ENCODE measurements at regions not wholly inside any gene's neighbourhood (a gene's known extent, or its start where the extent isn't known, plus 50 kb on each side); places are given as distances from the start of the nearest gene placed in this dataset.

DNA sequence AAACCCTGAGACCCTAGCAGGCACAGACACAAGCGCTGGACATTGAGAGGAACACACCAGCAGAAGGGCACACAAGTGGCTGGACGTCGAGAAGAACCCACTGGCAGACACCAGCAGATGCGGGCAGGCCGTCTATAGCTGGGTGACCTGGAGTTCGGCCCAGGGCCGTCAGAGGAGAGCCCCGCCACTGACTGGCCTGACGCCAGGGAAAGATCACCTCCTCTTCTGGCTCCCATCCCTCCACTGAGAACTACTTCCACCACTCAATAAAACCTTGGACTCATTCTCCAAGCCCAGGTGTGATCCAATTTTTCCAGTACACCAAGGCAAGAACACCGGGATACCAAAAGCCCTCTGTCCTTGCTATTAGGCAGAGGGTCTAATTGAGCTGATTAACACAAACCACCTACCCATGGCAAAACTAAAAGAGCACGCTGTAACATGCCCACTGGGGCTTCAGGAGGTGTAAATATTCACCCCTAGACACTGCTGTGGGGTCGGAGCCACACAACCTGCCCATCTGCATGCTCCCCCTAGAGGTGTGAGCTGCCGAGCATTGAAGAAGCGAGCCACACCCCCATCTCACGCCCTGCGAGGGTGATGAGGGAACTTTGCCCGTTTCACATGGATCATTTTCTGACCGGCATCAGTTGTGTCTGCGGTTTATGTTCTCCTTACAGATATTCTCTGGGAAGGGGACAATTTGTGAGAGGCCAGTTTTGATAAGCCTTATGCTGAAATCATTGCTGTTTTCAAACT lies 104.8 kb downstream of the HLX start:
- DNase-seq, result no peak

DNA sequence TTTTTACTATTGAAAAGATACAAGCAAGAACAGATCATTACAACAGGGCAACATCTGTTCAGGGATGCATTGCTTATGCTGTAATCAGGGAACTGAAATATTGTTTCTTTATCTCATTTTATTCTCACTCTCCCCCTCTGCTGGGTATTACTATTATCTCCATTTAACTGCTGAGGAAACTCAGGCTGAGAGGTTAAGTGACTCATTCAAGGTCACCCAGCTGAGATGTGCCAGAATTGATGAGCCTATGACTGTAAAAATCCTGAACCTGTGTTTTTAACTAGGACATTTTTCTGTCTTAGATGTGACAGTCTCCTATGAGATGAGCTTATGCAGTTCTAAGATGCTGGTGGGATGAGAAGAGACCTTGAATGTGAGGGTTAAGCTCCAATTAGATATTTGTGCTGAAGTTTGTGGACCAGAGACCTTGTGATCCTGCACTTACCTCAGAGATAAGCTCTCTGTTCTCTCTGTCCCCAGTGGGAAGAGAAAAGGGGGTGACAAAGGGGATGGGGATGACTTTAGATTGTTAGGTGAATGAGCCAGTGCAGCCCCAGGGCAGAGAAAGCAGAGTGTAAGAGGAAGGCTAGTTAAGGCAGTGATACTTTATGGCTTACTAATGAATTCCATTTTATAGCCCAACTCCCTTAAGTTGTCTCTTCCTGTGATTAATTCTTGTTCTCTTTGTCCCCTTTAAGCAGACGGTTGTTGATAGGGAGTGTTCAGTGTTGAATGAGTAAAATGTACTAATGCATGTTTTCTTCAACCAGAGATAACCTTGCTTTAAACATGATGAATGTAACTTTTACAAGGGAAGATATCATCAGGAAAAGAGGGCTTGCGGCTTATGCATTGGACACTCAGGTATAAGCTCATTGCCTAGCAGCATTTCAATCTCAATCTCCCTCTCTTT lies 111.4 kb downstream of the HLX start:
- DNase-seq, result no peak

DNA sequence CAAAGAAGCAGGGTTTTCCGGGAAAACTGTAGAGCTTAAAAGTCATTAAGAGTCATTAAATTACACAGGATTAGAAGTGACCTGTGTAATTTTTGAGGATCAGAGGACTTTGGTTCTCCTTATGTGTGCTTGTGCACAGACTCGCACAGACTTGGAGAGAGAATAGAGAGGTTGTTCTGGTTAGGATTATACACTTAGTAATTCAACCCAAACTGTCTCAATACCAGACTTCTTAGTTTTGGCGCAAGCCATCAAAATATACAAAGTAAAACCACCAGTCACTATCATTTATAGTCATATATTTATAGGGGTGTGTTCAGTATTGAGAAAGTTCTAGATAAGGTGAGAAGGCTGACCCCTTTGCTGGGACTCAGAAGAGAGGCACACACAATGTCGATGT lies 112.3 kb downstream of the HLX start:
- no peak for DNase-seq

DNA sequence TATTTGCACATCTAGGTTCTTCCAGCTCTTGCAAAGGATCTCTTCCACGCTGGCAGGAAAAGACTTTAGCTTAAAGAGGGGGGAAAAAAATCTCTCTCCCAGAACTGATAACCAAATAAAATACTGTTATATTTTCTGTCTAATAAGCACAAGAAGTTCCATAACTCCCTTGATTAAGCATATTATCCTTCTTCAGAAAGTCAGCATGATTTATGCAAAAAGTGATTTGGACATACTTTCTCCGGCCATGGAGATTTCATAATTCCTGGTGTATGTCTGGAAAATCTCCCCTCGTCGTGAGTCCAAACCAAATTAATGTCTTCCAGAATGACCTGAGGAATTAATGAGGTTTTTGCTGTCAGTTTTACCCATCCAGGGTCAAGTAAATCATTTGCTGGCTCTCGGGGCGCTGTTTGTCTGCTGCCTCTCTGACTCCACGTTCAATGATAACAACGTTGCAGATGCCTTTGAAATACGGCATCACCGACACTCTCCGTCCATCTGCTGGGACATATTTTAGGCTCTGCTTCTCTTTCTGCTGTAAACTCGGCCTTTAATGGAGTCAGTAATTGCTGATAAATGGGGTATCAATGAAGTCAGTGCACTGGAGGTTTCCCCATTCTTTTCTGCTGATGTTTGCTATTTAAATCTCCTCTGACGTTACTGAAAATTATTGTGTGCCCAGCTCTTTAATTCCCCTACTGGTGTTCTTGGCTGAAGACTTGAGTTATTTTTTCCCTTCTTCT lies 112.9 kb downstream of the HLX start:
- no peak for DNase-seq

DNA sequence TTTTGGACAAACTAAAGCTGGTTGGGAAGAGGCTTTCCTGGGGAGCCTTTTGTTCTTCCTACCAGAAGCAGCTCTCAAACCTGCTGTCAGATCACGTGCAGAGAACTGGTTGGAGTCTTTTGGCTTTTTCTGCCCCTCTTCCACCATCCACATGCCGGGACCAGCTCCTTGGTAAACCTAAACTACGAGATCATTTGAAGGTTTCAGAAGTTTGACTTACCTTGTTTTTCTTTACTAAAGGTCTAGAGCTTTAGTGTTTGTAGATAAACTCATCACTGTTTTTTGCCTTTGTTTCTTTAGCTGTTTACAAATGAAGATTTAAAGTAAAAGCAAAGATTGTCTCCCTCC lies 113.4 kb downstream of the HLX start:
- DNase-seq, result no peak

DNA sequence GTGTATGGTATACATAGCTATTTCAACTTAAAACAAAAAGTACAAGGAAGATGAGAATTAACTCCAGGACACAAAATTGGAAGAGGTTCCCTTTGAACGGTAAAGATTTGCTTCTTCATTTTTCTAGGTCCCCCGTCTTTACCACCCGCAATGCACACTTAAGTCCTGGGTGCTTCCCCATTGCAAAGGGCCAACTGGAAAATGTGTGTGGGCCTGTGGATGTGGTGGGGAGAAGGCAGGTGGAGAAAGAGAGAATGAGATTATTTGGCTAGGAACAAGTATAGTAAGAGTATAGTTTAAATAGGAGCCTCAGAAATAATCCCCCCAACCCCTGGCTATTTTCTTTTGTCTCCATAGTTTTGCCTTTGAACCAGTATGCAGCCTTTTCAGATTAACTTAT lies 115.4 kb downstream of the HLX start:
- DNase-seq, result no peak

DNA sequence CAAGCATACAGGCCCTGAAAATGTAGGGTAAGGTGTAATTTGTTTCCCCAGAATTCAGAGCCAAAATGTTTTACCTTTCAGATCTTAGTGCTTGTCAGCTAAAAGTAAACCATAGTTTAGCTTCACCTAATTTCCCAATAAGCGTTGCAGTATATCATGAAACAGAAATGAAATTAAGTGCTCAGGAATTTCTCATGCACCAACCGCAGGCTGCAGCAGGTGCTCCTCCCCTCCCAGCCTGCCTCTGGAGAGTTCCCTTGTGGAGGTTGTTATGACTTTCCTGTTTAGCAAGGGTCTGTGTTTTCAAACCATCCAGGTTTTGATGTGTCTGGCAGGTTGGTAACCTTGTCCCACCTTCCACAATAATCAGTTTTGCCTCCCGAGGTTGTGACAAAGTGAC lies 118.5 kb downstream of the HLX start:
- no peak for DNase-seq

DNA sequence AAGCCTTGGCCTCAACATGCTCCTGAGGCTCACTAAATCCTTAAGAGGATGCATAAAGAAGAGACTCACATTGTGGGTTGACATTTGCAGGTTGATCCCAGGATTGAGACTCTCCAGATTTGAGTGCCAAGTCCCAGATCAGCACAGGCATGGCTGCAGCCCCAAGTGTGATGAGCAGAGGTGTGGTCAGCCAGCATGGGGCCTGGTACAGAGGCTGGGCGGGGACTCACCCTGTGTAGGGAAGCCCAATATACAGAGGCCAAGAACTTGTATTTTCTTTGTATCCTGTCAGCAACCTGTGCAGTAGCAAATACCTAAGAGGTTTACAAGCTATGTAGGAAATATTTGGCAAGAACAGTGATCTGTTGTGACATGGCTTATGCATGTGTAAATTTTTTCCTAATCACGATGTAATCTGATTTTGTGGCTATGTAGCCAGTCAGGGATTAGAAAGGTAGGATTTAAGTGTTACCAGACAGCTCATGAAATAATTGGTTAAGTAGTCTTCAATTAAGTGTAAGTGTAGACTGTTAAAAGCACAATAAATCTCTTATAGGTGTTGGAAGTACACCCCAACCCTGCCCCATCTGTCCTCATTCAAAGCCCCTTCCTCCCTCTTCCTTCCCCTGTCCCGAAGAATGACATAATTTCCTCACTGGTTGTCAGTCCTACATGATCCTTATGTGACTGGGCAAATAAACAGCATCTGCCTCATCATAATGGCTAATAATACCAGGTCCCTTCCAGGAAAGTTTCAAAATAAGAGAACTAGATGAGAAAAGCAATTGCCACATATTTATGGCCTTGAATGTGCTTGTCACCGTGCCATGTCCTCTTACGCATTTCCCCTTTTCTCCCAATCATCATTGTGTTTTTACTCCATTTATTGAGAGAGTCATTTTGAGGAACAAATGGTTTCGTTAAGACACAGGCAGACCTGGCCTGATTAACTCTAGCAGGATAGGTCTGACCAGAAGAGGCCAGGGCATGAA lies 120.9 kb downstream of the HLX start:
- DNase-seq, result no peak

DNA sequence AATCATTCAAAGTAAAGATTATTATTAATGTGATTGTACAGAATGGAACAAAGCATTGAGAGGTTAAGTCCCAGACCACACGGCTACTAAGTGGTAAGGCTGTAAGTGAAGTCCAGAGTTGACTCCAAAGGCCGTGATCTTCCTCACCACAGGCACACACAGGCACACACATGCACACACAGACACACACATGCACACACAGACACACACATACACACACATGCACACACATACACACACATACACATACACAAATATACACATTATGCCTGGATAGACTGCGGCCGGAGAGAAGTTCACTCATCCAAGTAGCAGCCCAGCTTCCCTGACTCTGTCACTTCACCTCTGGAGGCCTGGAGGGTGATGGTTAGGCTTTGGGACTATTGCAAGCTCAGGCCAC lies 121.9 kb downstream of the HLX start:
- no peak for DNase-seq

DNA sequence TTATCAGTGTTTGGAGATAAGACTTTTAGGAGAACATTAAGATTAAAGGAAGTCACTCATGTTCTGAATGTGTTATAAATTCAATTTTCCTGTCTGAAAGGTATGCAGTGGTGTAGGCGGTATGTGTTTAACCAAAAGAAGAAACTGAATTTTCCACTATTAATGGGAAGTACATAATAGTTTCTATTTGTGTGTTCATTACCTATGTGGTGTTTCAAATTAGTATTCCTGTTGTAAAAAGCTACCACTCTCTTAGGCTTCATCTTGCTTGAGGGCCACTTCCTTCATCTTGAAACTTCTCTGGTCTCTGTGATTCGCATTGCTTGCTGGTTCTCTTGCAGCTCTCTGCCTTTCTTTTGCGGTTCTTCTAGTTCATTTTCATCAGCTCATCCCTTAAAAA lies 123.4 kb downstream of the HLX start:
- no peak for DNase-seq

DNA sequence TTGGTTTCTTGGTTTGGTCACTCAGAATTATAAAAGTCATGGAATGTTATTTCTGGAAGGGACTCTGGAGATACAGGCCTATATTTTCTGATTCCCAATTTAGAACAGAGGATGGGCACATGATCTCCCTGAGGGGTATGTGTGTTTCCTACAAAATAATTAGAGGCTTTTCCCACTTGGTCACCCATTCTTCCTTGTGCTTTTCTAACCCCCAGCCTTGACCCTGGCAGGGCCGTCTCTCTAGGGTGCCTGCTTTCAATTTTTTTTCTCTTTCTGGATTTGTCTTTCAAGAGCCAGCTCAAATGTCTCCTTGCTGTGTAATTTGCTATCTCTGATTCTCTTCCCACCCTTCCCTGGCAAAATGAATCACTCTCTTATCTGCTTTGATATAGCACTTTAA lies 131.9 kb downstream of the HLX start:
- no peak for DNase-seq

DNA sequence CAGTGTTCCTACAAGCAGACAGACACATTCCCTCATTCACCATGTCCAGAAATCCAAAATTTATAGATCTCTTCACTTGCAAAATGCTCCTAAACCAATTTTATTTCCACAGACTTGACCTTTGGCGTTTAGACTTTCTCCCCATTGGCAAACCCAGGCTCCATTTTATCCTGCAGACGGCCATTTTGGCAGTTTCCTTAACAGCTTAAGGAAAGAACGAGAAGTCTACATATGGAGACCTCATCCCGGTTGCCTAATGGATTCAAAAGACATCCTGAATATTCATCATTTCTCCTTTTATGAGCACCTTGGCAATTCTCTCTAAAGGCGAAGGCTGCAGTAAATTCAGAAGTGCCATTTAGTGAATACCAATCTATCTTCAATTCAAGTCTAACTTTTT lies 132.9 kb downstream of the HLX start:
- DNase-seq, result no peak

DNA sequence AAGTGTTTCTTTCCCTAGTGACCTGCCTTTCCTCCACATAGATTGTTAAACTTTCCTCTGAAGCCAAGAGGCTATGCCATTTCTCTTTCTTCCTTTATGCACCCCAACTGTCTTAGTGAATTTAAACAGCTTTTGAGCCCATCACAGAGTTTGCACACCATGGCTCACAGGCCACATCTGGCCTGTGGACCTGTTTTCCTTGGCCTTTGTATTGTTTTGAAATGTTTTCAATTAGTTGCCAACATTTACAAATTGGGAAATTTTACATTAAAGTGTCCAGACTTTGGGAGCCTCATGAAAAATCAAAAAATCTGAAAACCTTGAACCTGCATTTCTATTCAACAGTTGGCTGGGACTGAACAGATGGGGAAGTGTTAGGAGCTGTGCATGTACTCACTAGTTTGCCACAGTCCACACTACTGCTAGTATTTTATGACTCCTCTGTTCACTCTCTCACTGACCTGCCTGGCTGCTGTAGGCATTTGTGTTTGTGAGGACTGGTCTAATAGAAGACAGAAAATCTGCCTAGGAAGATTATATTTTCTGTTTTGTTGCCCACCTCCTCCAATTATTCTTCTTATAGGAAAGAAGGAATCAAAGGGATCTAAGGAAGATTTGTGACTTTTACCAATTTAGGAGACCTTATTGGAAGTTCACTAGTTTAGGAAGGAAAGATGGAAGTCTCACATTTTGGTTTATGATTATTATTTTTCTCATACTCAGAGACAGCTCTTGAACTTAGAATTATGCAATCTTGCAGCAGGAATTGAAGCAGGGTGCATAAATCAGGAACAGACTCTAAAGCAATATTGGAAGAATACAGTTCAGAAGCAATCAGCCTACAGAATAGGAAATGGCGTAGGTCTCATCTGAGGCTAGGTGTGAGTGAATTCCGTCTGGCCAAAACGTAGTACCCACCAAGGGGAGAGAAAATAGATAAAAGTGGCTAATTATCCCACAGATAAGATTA lies 134.7 kb downstream of the HLX start:
- no peak for DNase-seq

DNA sequence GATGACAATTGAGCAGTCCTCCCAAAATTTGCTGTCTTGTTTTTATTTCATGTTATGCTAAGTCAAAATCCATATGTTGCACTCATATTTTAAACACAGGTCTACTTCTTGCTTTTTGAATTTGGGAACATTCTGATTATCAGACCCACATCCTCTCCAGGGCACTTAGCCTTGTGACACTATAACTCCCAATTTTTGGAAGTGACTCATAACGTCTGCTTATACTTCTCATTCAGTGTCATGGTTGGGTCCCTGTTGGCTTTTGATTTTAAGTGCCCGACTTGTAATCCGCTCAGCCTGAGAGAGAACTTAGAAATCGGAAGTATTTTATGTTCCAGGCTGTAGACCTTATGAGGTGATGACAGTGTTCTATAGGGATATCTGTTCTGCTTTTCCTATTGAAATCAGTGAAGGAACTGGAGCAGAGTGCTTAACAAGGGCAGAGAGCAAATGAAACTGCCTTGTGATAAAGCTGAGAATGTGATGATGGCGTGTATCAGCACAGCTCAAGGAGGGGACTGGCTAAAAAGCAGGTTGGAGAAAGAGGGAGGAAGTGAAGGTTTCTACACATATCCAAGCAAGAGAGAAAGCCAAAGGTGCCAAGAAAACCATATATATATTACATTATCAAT lies 136.0 kb downstream of the HLX start:
- no peak for DNase-seq

DNA sequence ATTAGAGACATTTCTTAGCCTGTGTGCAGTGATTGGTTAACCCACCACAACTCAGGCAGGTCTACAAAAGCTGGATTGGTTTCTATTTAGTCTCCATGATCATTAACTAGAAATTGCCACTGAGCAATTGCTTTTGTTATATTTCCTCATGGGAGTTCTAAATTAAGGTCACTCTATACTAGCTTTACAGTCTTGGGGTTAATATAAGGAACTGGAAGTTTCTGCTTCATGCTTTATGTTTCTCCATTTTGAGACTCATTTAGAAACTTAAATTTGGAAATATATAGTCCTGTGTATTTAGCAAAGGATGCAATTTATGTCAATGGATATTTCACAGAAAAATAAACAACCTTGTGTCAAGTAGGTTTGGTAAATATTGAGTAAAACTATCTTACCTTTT lies 137.5 kb downstream of the HLX start:
- DNase-seq, result no peak

DNA sequence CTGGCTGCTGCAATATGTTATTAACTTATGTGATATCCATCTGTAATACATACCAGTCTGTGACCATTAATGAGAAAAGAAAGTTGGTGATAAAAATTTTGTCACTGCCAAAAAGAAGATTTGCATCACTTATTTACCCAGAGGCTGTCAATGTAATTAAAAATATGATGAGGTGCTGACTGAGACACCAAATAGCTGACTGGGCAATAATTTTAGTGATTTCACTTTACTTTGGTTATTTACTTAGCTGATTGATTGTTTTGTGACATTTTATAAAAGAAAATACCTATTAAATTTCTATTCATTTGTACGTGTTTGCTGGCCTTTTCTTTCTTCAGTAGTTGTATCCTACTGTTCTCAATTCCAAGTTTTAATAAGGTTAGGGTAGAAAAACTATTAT lies 139.2 kb downstream of the HLX start:
- no peak for DNase-seq

DNA sequence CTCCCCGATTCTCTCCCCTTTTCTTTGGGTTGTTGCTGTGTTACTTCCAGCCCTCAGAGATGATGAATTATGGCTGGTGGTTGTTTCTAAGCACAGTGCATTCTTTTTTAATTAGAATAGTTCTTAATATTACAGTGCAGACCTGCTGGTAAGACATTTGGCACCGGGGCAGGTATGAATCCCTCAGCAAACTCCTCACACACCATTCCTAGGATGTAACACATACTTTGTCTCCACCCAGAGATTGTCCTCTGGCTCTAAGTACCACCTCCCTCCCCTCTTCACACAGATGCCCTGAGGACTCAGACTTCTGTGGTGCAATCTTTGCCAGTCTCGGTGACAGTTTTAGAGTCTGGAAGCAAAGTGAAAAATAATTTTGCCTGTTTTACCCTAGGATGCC lies 143.1 kb downstream of the HLX start:
- DNase-seq, result no peak

DNA sequence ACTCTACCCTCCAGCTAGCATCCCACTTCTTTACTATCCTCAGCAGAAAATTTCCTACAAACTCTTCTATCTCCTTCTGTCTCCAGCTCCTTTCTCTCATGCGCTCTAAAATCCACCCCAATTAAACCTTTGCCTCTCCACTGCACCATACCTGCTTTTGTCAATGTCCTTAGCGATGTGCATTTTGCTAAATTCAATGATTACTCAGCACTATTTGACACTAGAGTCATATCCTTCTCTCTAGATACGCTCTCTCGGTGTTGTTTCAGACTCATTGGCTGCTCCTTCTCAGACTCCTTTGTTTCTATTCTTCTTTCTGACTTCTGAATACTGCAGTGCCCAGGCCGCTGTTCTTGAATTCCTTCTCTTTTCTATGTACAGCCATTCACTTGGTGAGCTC lies 144.2 kb downstream of the HLX start:
- DNase-seq, result no peak

DNA sequence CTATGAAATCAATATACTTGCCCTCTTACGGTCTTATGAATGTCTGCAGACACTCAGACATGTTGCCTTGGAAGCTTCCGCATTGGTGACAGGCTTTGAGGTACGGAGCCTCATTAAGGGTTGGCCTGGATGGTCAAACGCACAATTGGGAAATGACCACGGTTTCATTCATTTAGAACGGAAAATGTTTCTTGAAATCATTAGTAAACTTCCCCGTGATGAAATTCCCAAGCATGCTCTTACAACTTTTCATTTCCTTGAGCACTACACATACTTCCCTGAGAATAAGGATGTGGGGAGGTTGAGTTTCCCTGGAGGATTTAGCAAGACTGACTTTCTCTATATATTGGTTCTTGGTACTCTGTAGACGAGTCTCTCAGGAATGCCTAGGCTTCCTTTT lies 146.3 kb downstream of the HLX start:
- DNase-seq, result no peak

DNA sequence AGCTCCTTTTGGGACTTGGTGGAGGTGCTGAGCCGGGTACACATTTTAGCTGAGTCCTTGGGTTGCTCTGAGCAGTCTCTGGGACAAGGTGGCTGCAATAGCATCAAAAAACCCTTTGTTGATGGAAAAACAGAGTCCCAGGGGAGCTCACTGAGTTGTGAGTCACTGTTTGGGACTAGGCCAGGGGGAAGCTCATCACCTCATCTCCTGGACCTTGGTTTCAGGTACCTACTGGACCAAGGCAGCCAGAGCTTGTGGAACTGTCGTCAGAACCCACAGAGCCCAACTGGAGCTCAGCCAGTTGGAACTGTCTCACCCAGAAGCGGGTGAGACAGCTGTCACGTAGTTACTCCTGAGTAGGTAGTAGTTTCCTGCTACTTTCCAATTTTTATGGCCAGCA lies 146.7 kb downstream of the HLX start:
- no peak for DNase-seq
